ENCODE measurements at regions not wholly inside any gene's neighbourhood (a gene's known extent, or its start where the extent isn't known, plus 50 kb on each side); places are given as distances from the start of the nearest gene placed in this dataset.
"Not testable (repeated sequence)": the region's sequence is repeated elsewhere in the genome, so short reads cannot be mapped to it uniquely, and the experiment has no call there.

DNA sequence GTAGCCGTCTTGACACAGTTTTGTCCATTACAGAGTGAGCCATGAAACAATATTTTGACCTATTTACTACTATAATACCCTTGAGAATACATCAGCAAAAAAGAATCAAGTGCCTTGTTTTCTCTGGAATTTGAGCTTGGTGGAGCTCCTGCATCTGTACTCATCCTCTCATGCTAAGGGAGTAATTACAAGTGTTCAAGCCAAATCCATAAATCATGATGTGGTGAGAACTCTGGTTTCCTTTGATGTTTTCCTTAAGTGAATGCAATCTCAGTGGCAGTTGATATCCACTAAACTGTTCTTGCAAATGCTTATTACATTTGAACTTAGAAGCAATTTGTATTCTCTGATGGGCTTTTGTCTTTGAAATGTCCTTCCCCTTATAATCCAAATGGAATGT is 824.6 kb upstream of the TMPRSS15 start:
- Mint-ChIP-seq H3K36me3 (peaks cover 0 to 1% (median 0%) of the 10 kb centered on the region in 3 donors), H3K27ac (no peak overlapping the region), H3K4me1 (no peaks in the 10 kb centered on the region), H3K4me3 (no peak overlapping the region), H3K27me3 (no peaks in the 10 kb centered on the region), H3K9me3 (peaks cover 0 to 26% (median 2%) of the 10 kb centered on the region in 5 donors)
- H3K4me3 ChIP-seq (ENCODE audit: low read length) = no peak overlapping the region
- ChIA-PET POLR2A (no interaction called here), CTCF (no interaction called here)
- H3K36me3 ChIP-seq (ENCODE audit: insufficient read depth, low read length) = no peaks in the 10 kb centered on the region
- no peak for DNase-seq
- H3K27me3 ChIP-seq (ENCODE audit: insufficient read depth, low read length, poor library complexity, severe bottlenecking) = no peaks in the 10 kb centered on the region
- H3K4me1 ChIP-seq (ENCODE audit: insufficient read depth, low read length) = no peaks in the 10 kb centered on the region
- no peak overlapping the region for H3K27ac ChIP-seq (ENCODE audit: low read depth, low read length)
- no peaks in the 10 kb centered on the region for H3K9me3 ChIP-seq (ENCODE audit: low read length)

DNA sequence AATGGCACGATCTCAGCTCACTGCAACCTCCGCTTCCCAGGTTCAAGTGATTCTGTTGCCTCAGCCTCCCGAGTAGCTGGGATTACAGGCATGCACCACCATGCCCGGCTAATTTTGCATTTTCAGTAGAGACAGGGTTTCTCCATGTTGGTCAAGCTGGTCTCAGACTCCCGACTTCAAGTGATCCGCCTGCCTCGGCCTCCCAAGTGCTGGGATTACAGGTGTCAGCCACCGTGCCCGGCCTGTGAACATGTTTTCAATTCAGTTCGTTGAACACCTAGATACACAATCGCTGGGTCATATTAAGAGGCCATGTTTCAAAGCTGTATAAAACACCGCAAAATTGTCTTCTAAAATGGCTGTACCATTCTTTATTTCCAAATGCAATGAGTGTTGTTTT is 830.3 kb upstream of the TMPRSS15 start:
- H3K4me3 Mint-ChIP-seq; H3K27me3 ChIP-seq (ENCODE audit: insufficient read depth, low read length, poor library complexity, severe bottlenecking); H3K27me3 Mint-ChIP-seq; H3K27ac Mint-ChIP-seq; H3K4me1 ChIP-seq (ENCODE audit: insufficient read depth, low read length); H3K36me3 Mint-ChIP-seq; DNase-seq; H3K4me3 ChIP-seq (ENCODE audit: low read length); H3K27ac ChIP-seq (ENCODE audit: low read depth, low read length); CTCF ChIA-PET; H3K36me3 ChIP-seq (ENCODE audit: insufficient read depth, low read length); POLR2A ChIA-PET; H3K4me1 Mint-ChIP-seq; H3K9me3 ChIP-seq (ENCODE audit: low read length): not testable (repeated sequence)
- peaks cover 0 to 40% (median 9%) of the 10 kb centered on the region in 5 donors for H3K9me3 Mint-ChIP-seq

DNA sequence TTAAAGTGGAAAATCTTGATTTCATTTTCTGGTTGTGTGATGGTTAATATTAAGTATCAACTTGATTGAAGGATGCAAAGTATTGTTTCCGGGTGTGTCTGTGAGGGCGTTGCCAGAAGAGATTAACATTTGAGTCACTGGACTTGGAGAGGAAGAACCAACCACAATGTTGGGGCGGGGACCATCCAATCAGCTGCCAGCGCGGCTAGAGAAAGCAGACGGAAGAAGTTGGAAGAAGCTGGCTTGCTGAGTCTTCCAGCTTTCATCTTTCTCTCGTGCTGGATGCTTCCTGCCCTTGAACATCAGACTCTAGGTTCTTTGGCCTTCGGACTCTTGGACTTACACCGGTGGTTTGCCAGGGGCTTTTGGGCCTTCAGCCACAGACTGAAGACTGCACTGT is 832.6 kb upstream of the TMPRSS15 start:
- Mint-ChIP-seq H3K4me3 (no peak overlapping the region), H3K9me3 (peaks cover 0 to 32% (median 9%) of the 10 kb centered on the region in 5 donors), H3K27me3 (no peaks in the 10 kb centered on the region), H3K36me3 (peaks cover 0 to 2% (median 0%) of the 10 kb centered on the region in 3 donors), H3K4me1 (no peaks in the 10 kb centered on the region), H3K27ac (no peak overlapping the region)
- H3K27me3 ChIP-seq (ENCODE audit: insufficient read depth, low read length, poor library complexity, severe bottlenecking) = no peaks in the 10 kb centered on the region
- H3K4me1 ChIP-seq (ENCODE audit: insufficient read depth, low read length) = no peaks in the 10 kb centered on the region
- no peaks in the 10 kb centered on the region for H3K9me3 ChIP-seq (ENCODE audit: low read length)
- no peak for DNase-seq
- CTCF ChIA-PET = no interaction called here
- POLR2A ChIA-PET = no interaction called here
- no peak overlapping the region for H3K4me3 ChIP-seq (ENCODE audit: low read length)
- H3K36me3 ChIP-seq (ENCODE audit: insufficient read depth, low read length) = no peaks in the 10 kb centered on the region
- H3K27ac ChIP-seq (ENCODE audit: low read depth, low read length) = no peak overlapping the region

DNA sequence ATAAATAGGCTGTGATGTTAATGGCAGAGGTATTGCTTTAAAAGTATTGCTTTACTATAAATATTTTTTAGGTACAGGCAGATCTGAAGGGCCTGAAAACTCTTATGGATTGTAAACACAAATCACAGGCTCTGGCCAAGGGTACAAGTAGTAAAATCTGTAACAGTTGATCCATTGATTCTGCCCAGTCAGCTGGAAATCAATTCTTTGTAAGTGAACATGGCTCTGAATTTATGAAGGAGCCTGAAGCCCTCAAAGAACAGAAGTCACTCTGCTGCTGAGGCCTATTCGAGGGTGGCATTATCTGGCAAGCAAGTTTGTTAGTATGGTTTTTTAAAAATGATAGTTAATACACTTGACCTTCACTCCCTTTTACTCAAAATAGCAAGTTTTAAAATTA is 834.0 kb upstream of the TMPRSS15 start:
- peaks cover 0 to 36% (median 9%) of the 10 kb centered on the region in 5 donors for H3K9me3 Mint-ChIP-seq
- H3K27ac ChIP-seq (ENCODE audit: low read depth, low read length) = no peak overlapping the region
- peaks cover 0 to 2% (median 0%) of the 10 kb centered on the region in 3 donors for H3K36me3 Mint-ChIP-seq
- DNase-seq = no peak
- no peak overlapping the region for H3K4me3 ChIP-seq (ENCODE audit: low read length)
- no peaks in the 10 kb centered on the region for H3K27me3 Mint-ChIP-seq
- no peaks in the 10 kb centered on the region for H3K4me1 Mint-ChIP-seq
- H3K27me3 ChIP-seq (ENCODE audit: insufficient read depth, low read length, poor library complexity, severe bottlenecking) = no peaks in the 10 kb centered on the region
- POLR2A ChIA-PET = no interaction called here
- H3K36me3 ChIP-seq (ENCODE audit: insufficient read depth, low read length) = no peaks in the 10 kb centered on the region
- no peaks in the 10 kb centered on the region for H3K9me3 ChIP-seq (ENCODE audit: low read length)
- CTCF ChIA-PET = no interaction called here
- H3K4me3 Mint-ChIP-seq = no peak overlapping the region
- no peaks in the 10 kb centered on the region for H3K4me1 ChIP-seq (ENCODE audit: insufficient read depth, low read length)
- H3K27ac Mint-ChIP-seq = no peak overlapping the region

DNA sequence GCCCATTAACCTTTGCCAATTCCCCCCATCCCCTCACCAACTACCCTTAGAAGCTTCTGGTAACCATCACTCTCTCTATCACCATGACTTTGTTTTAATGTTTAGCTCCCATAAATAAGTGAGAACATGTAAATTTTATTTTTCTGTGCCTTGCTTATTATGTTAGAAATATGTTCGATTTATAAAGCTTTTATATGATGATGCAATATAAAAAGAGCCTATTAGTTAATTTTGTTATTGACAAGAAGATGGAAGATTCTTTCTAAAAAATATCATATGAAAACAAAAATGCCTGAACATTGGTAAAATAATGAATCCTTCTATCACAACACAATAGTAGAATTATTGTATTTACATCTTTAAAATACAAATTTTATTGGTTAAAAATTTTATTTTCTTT is 836.1 kb upstream of the TMPRSS15 start:
- Histone ChIP-seq H3K27ac (ENCODE audit: low read depth, low read length) (no peak overlapping the region), H3K9me3 (ENCODE audit: low read length) (no peaks in the 10 kb centered on the region), H3K4me1 (ENCODE audit: insufficient read depth, low read length) (no peaks in the 10 kb centered on the region), H3K4me3 (ENCODE audit: low read length) (no peak overlapping the region), H3K36me3 (ENCODE audit: insufficient read depth, low read length) (no peaks in the 10 kb centered on the region), H3K27me3 (ENCODE audit: insufficient read depth, low read length, poor library complexity, severe bottlenecking) (no peaks in the 10 kb centered on the region)
- H3K36me3 Mint-ChIP-seq = peaks cover 0 to 2% (median 0%) of the 10 kb centered on the region in 3 donors
- ChIA-PET CTCF (no interaction called here), POLR2A (no interaction called here)
- H3K27ac Mint-ChIP-seq = no peak overlapping the region
- H3K4me3 Mint-ChIP-seq = no peak overlapping the region
- no peaks in the 10 kb centered on the region for H3K4me1 Mint-ChIP-seq
- H3K9me3 Mint-ChIP-seq = peaks cover 0 to 30% (median 9%) of the 10 kb centered on the region in 5 donors
- no peak for DNase-seq
- H3K27me3 Mint-ChIP-seq = no peaks in the 10 kb centered on the region

DNA sequence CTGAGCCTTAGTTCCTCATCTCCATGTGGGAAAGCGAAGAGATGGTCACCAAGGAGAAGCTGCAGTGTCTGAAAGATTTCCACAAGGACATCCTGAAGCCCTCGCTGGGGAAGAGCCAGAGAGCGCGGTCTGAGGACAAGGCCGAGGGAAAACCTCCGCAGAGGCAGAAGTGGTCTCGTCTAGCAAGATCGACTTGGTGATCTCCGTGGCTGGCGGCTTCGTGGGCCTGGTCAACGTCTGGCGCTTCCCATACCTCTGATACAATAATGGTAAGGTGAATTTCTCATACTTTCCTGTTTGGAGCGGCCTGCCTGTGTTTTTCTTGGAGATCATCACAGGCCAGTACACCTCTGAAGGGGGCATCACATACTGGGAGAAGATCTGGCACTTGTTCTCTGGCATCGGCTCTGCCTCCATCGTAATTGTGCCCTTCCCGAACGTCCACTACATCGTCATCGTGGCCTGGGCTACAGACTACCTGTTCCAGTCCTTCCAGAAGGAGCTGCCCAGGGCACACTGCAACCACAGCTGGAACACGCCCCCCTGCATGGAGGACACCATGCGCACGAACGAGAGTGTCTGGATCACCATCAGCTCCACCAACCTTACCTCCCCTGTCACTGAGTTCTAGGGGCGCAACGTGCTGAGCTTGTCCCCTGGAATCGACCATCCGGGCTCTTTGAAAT is 841.1 kb upstream of the TMPRSS15 start:
- peaks cover 0 to under 1% (median 0%) of the 10 kb centered on the region in 3 donors for H3K36me3 Mint-ChIP-seq
- H3K9me3 Mint-ChIP-seq = peaks cover 5 to 19% (median 5%) of the 10 kb centered on the region in 5 donors
- H3K9me3 ChIP-seq (ENCODE audit: low read length) = no peaks in the 10 kb centered on the region
- H3K36me3 ChIP-seq (ENCODE audit: insufficient read depth, low read length) = no peaks in the 10 kb centered on the region
- H3K27ac Mint-ChIP-seq = no peak overlapping the region
- CTCF ChIA-PET = no interaction called here
- no peak for DNase-seq
- POLR2A ChIA-PET = no interaction called here
- H3K4me3 Mint-ChIP-seq = no peak overlapping the region
- no peak overlapping the region for H3K4me3 ChIP-seq (ENCODE audit: low read length)
- no peaks in the 10 kb centered on the region for H3K27me3 ChIP-seq (ENCODE audit: insufficient read depth, low read length, poor library complexity, severe bottlenecking)
- H3K4me1 ChIP-seq (ENCODE audit: insufficient read depth, low read length) = no peaks in the 10 kb centered on the region
- H3K27me3 Mint-ChIP-seq = no peaks in the 10 kb centered on the region
- no peaks in the 10 kb centered on the region for H3K4me1 Mint-ChIP-seq
- H3K27ac ChIP-seq (ENCODE audit: low read depth, low read length) = no peak overlapping the region

DNA sequence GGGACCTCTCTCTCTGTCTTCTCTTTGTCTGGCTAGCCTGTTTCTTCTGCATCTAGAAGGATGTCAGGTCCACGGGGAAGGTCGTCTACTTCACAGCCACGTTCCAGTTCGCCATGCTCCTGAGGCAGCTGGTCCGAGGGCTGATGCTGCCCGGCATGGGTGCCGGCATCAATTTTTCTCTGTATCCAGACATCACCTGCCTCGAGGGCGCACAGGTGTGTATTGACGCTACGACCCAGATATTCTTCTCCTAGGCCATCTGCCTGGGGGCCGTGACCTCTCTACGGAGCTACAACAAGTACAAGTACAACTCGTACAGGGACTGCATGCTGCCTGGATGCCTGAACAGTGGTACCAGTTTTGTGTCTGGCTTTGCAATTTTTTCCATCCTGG is 841.6 kb upstream of the TMPRSS15 start:
- no peaks in the 10 kb centered on the region for H3K9me3 ChIP-seq (ENCODE audit: low read length)
- no peaks in the 10 kb centered on the region for H3K27me3 Mint-ChIP-seq

DNA sequence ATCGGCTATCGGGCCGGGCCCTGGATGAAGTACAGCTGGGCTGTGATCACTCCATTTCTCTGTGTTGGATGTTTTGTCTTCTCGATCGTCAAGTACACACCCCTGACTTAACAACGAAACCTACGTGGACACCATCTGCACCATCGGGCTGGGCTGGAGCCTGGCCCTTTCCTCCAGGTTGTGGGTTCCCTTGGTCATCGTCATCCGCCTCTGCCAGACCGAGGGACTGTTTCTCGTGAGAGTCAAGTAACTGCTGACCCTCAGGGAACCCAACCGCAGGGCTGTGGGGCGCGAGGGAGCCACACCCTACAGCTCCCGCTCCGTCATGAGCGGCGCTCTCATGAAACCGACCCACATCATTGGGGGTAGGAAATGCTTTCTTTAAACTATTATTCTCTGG is 842.4 kb upstream of the TMPRSS15 start:
- Mint-ChIP-seq H3K36me3 (no peaks in the 10 kb centered on the region), H3K27ac (no peak overlapping the region), H3K4me3 (no peak overlapping the region), H3K4me1 (no peaks in the 10 kb centered on the region), H3K9me3 (peaks cover 5 to 21% (median 8%) of the 10 kb centered on the region in 5 donors), H3K27me3 (no peaks in the 10 kb centered on the region)
- Histone ChIP-seq H3K4me1 (ENCODE audit: insufficient read depth, low read length) (no peaks in the 10 kb centered on the region), H3K4me3 (ENCODE audit: low read length) (no peak overlapping the region), H3K27me3 (ENCODE audit: insufficient read depth, low read length, poor library complexity, severe bottlenecking) (no peaks in the 10 kb centered on the region), H3K27ac (ENCODE audit: low read depth, low read length) (no peak overlapping the region), H3K36me3 (ENCODE audit: insufficient read depth, low read length) (no peaks in the 10 kb centered on the region), H3K9me3 (ENCODE audit: low read length) (no peaks in the 10 kb centered on the region)
- no peak for DNase-seq
- ChIA-PET CTCF (no interaction called here), POLR2A (no interaction called here)

More for the DNA sequence above, 841.6 kb upstream of the TMPRSS15 start:
- Histone ChIP-seq H3K27ac (ENCODE audit: low read depth, low read length) (no peak overlapping the region), H3K4me1 (ENCODE audit: insufficient read depth, low read length) (no peaks in the 10 kb centered on the region), H3K27me3 (ENCODE audit: insufficient read depth, low read length, poor library complexity, severe bottlenecking) (no peaks in the 10 kb centered on the region), H3K4me3 (ENCODE audit: low read length) (no peak overlapping the region), H3K36me3 (ENCODE audit: insufficient read depth, low read length) (no peaks in the 10 kb centered on the region)
- Mint-ChIP-seq H3K4me3 (no peak overlapping the region), H3K27ac (no peak overlapping the region), H3K4me1 (no peaks in the 10 kb centered on the region), H3K9me3 (peaks cover 5 to 18% (median 6%) of the 10 kb centered on the region in 5 donors), H3K36me3 (no peaks in the 10 kb centered on the region)
- ChIA-PET POLR2A (no interaction called here), CTCF (no interaction called here)
- no peak for DNase-seq
